ENCODE measurements at regions not wholly inside any gene's neighbourhood (a gene's known extent, or its start where the extent isn't known, plus 50 kb on each side); places are given as distances from the start of the nearest gene placed in this dataset.

- TF ChIP-seq FOXP2 (optimal IDR thresholded peaks at IDR 0.05; ENCODE audit: borderline replicate concordance, extremely low read depth, extremely low read length, insufficient read depth) = no peak
- no peak for TF ChIP-seq TAF1 (IDR thresholded peaks at IDR 0.05; ENCODE audit: borderline replicate concordance, insufficient read depth, low read length)
- TF ChIP-seq REST (IDR thresholded peaks at IDR 0.05; ENCODE audit: insufficient read depth in 1 of 2, low read depth in 2 of 2, low read length in 2 of 2) = no peak
- TF ChIP-seq SIN3A (IDR thresholded peaks at IDR 0.05; ENCODE audit: borderline replicate concordance, insufficient read depth, low read length) = no peak
- no peak for TF ChIP-seq POLR2AphosphoS5 (IDR thresholded peaks at IDR 0.05; ENCODE audit: low read depth, low read length)
Measured at GRCh38 chr3:177468816-177469215, 271.5 kb upstream of the TBL1XR1 start.

- TF ChIP-seq FOXP2 (optimal IDR thresholded peaks at IDR 0.05; ENCODE audit: borderline replicate concordance, extremely low read depth, extremely low read length, insufficient read depth) (no peak), REST (IDR thresholded peaks at IDR 0.05; ENCODE audit: insufficient read depth in 1 of 2, low read depth in 2 of 2, low read length in 2 of 2) (no peak), POLR2AphosphoS5 (IDR thresholded peaks at IDR 0.05; ENCODE audit: low read depth, low read length) (no peak), TAF1 (IDR thresholded peaks at IDR 0.05; ENCODE audit: borderline replicate concordance, insufficient read depth, low read length) (no peak), SIN3A (IDR thresholded peaks at IDR 0.05; ENCODE audit: borderline replicate concordance, insufficient read depth, low read length) (no peak)
Measured at GRCh38 chr3:177469216-177469615, 271.9 kb upstream of the TBL1XR1 start.

- no peak for TF ChIP-seq TAF1 (IDR thresholded peaks at IDR 0.05; ENCODE audit: borderline replicate concordance, insufficient read depth, low read length)
- TF ChIP-seq SIN3A (IDR thresholded peaks at IDR 0.05; ENCODE audit: borderline replicate concordance, insufficient read depth, low read length) = no peak
- no peak for TF ChIP-seq POLR2AphosphoS5 (IDR thresholded peaks at IDR 0.05; ENCODE audit: low read depth, low read length)
- TF ChIP-seq REST (IDR thresholded peaks at IDR 0.05; ENCODE audit: insufficient read depth in 1 of 2, low read depth in 2 of 2, low read length in 2 of 2) = no peak
- no peak for TF ChIP-seq FOXP2 (optimal IDR thresholded peaks at IDR 0.05; ENCODE audit: borderline replicate concordance, extremely low read depth, extremely low read length, insufficient read depth)
Measured at GRCh38 chr3:177470197-177470941, 273.1 kb upstream of the TBL1XR1 start.

- TF ChIP-seq FOXP2 (optimal IDR thresholded peaks at IDR 0.05; ENCODE audit: borderline replicate concordance, extremely low read depth, extremely low read length, insufficient read depth) (no peak), REST (IDR thresholded peaks at IDR 0.05; ENCODE audit: insufficient read depth in 1 of 2, low read depth in 2 of 2, low read length in 2 of 2) (no peak), SIN3A (IDR thresholded peaks at IDR 0.05; ENCODE audit: borderline replicate concordance, insufficient read depth, low read length) (no peak), TAF1 (IDR thresholded peaks at IDR 0.05; ENCODE audit: borderline replicate concordance, insufficient read depth, low read length) (no peak), POLR2AphosphoS5 (IDR thresholded peaks at IDR 0.05; ENCODE audit: low read depth, low read length) (no peak)
Measured at GRCh38 chr3:177471733-177472480, 274.6 kb upstream of the TBL1XR1 start.
